DOHH2 (cell line): ENCODE measurements at regions not wholly inside any gene's neighbourhood (a gene's known extent, or its start where the extent isn't known, plus 50 kb on each side); places are given as distances from the start of the nearest gene placed in this dataset.

ENCODE experiments used
- H3F3A ChIP-seq: fragments of 200-600 bp; sonication (generic), shearing (Covaris generic); 2 replicates; pipeline ENCODE4 v1.6.0; 2016; ENCODE audit warnings: antibody characterized with exemption, mild to moderate bottlenecking; ENCODE audit not compliant: control insufficient read depth, insufficient read depth
- H3K27ac ChIP-seq: fragments of 200-600 bp; sonication (generic); 2 replicates; pipeline ENCODE4 v1.5.1; 2014; ENCODE audit warnings: low read depth, mild to moderate bottlenecking, low read length, moderate library complexity
- H3K27me3 ChIP-seq: fragments of 200-600 bp; sonication (generic); 2 replicates; pipeline ENCODE4 v1.6.1; 2014; ENCODE audit warnings: mild to moderate bottlenecking, low read length, mixed read lengths; ENCODE audit not compliant: control insufficient read depth
- H3K36me3 ChIP-seq: fragments of 200-600 bp; sonication (generic); 2 replicates; pipeline ENCODE4 v1.6.1; 2014; ENCODE audit warnings: mild to moderate bottlenecking, low read length, moderate library complexity, mixed read lengths; ENCODE audit not compliant: control insufficient read depth
- H3K4me1 ChIP-seq: fragments of 200-600 bp; sonication (generic); 2 replicates; pipeline ENCODE4 v1.6.1; 2014; ENCODE audit warnings: mild to moderate bottlenecking, low read length, mixed read lengths; ENCODE audit not compliant: control insufficient read depth
- H3K4me2 ChIP-seq: fragments of 200-600 bp; sonication (generic); 2 replicates; pipeline ENCODE4 v1.6.0; 2014; ENCODE audit warnings: mild to moderate bottlenecking, low read length, moderate library complexity
- H3K4me3 ChIP-seq: fragments of 200-600 bp; sonication (generic); 2 replicates; pipeline ENCODE4 v1.5.1; 2014; ENCODE audit warnings: mild to moderate bottlenecking, low read length, mixed read lengths
- H3K79me2 ChIP-seq: fragments of 200-600 bp; sonication (generic); 2 replicates; pipeline ENCODE4 v1.6.1; 2014; ENCODE audit warnings: mild to moderate bottlenecking, low read length, mixed read lengths; ENCODE audit not compliant: control insufficient read depth
- H3K9me2 ChIP-seq: fragments of 200-600 bp; sonication (generic); replicated peaks from 2 replicates; pipeline ENCODE4 v1.6.1; 2014; ENCODE audit warnings: mild to moderate bottlenecking, low read length, mixed read lengths; ENCODE audit not compliant: control insufficient read depth
- H3K9me3 ChIP-seq: fragments of 200-600 bp; sonication (generic); 2 replicates; pipeline ENCODE4 v1.6.1; 2014; ENCODE audit warnings: antibody characterized with exemption, low read length, mixed read lengths; ENCODE audit not compliant: control insufficient read depth, insufficient read depth
- H4K20me1 ChIP-seq: fragments of 200-600 bp; sonication (generic); 2 replicates; pipeline ENCODE4 v1.6.0; 2014; ENCODE audit warnings: low read depth, mild to moderate bottlenecking, antibody characterized with exemption, low read length, moderate library complexity; ENCODE audit not compliant: control insufficient read depth, insufficient read depth
- CTCF ChIP-seq: fragments of 200-600 bp; sonication (generic); IDR thresholded peaks from one replicate; pipeline ENCODE4 v1.5.1; 2014; ENCODE audit warnings: antibody characterized with exemption, mild to moderate bottlenecking, low read depth, low read length; ENCODE audit not compliant: poor library complexity, severe bottlenecking
- EZH2phosphoT487 ChIP-seq: fragments of 200-600 bp; sonication (generic); IDR thresholded peaks from 2 replicates; pipeline ENCODE4 v1.6.1; 2017; ENCODE audit warnings: borderline replicate concordance, mild to moderate bottlenecking, antibody characterized with exemption, low read length, moderate library complexity, mixed read lengths

- TF ChIP-seq CTCF, result no peak
- no peak for TF ChIP-seq EZH2phosphoT487
- no peaks in the 10 kb centered on the region for H3K9me2 ChIP-seq
- H3F3A ChIP-seq, result no peaks in the 10 kb centered on the region
- H3K27me3 ChIP-seq, result no peaks in the 10 kb centered on the region
- no peak overlapping the region for H3K4me2 ChIP-seq
- no peak overlapping the region for H3K4me3 ChIP-seq
- H3K36me3 ChIP-seq, result no peaks in the 10 kb centered on the region
- no peaks in the 10 kb centered on the region for H3K4me1 ChIP-seq
- no peak overlapping the region for H3K27ac ChIP-seq
- no peaks in the 10 kb centered on the region for H4K20me1 ChIP-seq
- H3K9me3 ChIP-seq, result no peaks in the 10 kb centered on the region
- H3K79me2 ChIP-seq, result no peaks in the 10 kb centered on the region
Observed at GRCh38 chr10:21034241-21034640, 137.1 kb upstream of the NEBL start.

- Histone ChIP-seq H3F3A (no peaks in the 10 kb centered on the region), H3K79me2 (no peaks in the 10 kb centered on the region), H3K36me3 (no peaks in the 10 kb centered on the region), H3K9me2 (no peaks in the 10 kb centered on the region), H3K4me3 (no peak overlapping the region), H3K4me1 (no peaks in the 10 kb centered on the region), H4K20me1 (no peaks in the 10 kb centered on the region), H3K4me2 (no peak overlapping the region), H3K9me3 (no peaks in the 10 kb centered on the region), H3K27ac (no peak overlapping the region), H3K27me3 (no peaks in the 10 kb centered on the region)
- TF ChIP-seq EZH2phosphoT487 (no peak), CTCF (no peak)
Observed at GRCh38 chr10:21032587-21033319, 135.6 kb upstream of the NEBL start.

GRCh38 chr10:21031232-21031795 is 134.2 kb upstream of the NEBL start:
- H3K79me2 ChIP-seq, result no peaks in the 10 kb centered on the region
- H3K9me2 ChIP-seq, result no peaks in the 10 kb centered on the region
- no peak overlapping the region for H3K4me3 ChIP-seq
- TF ChIP-seq CTCF (no peak), EZH2phosphoT487 (no peak)
- no peaks in the 10 kb centered on the region for H3F3A ChIP-seq
- H3K4me1 ChIP-seq, result no peaks in the 10 kb centered on the region
- no peaks in the 10 kb centered on the region for H3K27me3 ChIP-seq
- H3K9me3 ChIP-seq, result no peaks in the 10 kb centered on the region
- no peak overlapping the region for H3K27ac ChIP-seq
- no peaks in the 10 kb centered on the region for H4K20me1 ChIP-seq
- H3K36me3 ChIP-seq, result no peaks in the 10 kb centered on the region
- H3K4me2 ChIP-seq, result no peak overlapping the region
